ENCODE measurements at regions not wholly inside any gene's neighbourhood (a gene's known extent, or its start where the extent isn't known, plus 50 kb on each side); places are given as distances from the start of the nearest gene placed in this dataset.

GRCh38 chr11:10371926-10372641 lies 67.2 kb downstream of the ADM start:
- H2AFZ ChIP-seq (ENCODE audit: low read depth, low read length), result no peak overlapping the region
- no peaks in the 10 kb centered on the region for H3K9me3 ChIP-seq (ENCODE audit: insufficient read depth, low read depth, low read length)
- peaks cover 6% of the 10 kb centered on the region for H3K27me3 Mint-ChIP-seq (ENCODE audit: low read depth, unreplicated experiment)
- H3K4me3 Mint-ChIP-seq (ENCODE audit: unreplicated experiment), result no peak overlapping the region
- H3K4me3 ChIP-seq (ENCODE audit: insufficient read depth, low read depth, low read length), result no peak overlapping the region
- H3K9ac ChIP-seq (ENCODE audit: low read length), result no peak overlapping the region
- peaks cover 1% of the 10 kb centered on the region for H3K36me3 Mint-ChIP-seq (ENCODE audit: low read depth, unreplicated experiment)
- no peak for DNase-seq (ENCODE audit: low read depth)
- H3K4me2 ChIP-seq (ENCODE audit: low read length), result no peak overlapping the region
- H3K27ac Mint-ChIP-seq (ENCODE audit: unreplicated experiment), result no peak overlapping the region
- H3K4me1 Mint-ChIP-seq (ENCODE audit: low read depth, unreplicated experiment), result peaks cover 3% of the 10 kb centered on the region
- no peak for FAIRE-seq
- no peaks in the 10 kb centered on the region for H3K79me2 ChIP-seq (ENCODE audit: insufficient read depth, low read length)
- H4K20me1 ChIP-seq (ENCODE audit: insufficient read depth, low read length), result no peaks in the 10 kb centered on the region
- H3K4me1 ChIP-seq (ENCODE audit: insufficient read depth, low read length), result peaks cover 26% of the 10 kb centered on the region
- no peaks in the 10 kb centered on the region for H3K36me3 ChIP-seq (ENCODE audit: insufficient read depth, low read length)
- H3K27ac ChIP-seq (ENCODE audit: low read depth, low read length), result no peak overlapping the region
- no peaks in the 10 kb centered on the region for H3K9me3 Mint-ChIP-seq (ENCODE audit: unreplicated experiment)
- no peak for TF ChIP-seq CTCF (IDR thresholded peaks at IDR 0.05; ENCODE audit: insufficient read depth, low read depth, low read length)
- no peaks in the 10 kb centered on the region for H3K27me3 ChIP-seq (ENCODE audit: insufficient read depth, low read length)

- Histone ChIP-seq H3K9me3 (ENCODE audit: insufficient read depth, low read depth, low read length) (no peaks in the 10 kb centered on the region), H4K20me1 (ENCODE audit: insufficient read depth, low read length) (no peaks in the 10 kb centered on the region), H3K27me3 (ENCODE audit: insufficient read depth, low read length) (no peaks in the 10 kb centered on the region), H3K9ac (ENCODE audit: low read length) (no peak overlapping the region), H2AFZ (ENCODE audit: low read depth, low read length) (no peak overlapping the region), H3K4me1 (ENCODE audit: insufficient read depth, low read length) (peaks cover 26% of the 10 kb centered on the region), H3K4me3 (ENCODE audit: insufficient read depth, low read depth, low read length) (no peak overlapping the region), H3K27ac (ENCODE audit: low read depth, low read length) (no peak overlapping the region), H3K79me2 (ENCODE audit: insufficient read depth, low read length) (no peaks in the 10 kb centered on the region), H3K36me3 (ENCODE audit: insufficient read depth, low read length) (no peaks in the 10 kb centered on the region), H3K4me2 (ENCODE audit: low read length) (no peak overlapping the region)
- Mint-ChIP-seq H3K36me3 (ENCODE audit: low read depth, unreplicated experiment) (peaks cover 1% of the 10 kb centered on the region), H3K9me3 (ENCODE audit: unreplicated experiment) (no peaks in the 10 kb centered on the region), H3K4me1 (ENCODE audit: low read depth, unreplicated experiment) (peaks cover 5% of the 10 kb centered on the region), H3K27ac (ENCODE audit: unreplicated experiment) (no peak overlapping the region), H3K27me3 (ENCODE audit: low read depth, unreplicated experiment) (peaks cover 6% of the 10 kb centered on the region), H3K4me3 (ENCODE audit: unreplicated experiment) (no peak overlapping the region)
- FAIRE-seq (no peak), DNase-seq (ENCODE audit: low read depth) (peak; percentile 74)
- TF ChIP-seq CTCF (IDR thresholded peaks at IDR 0.05; ENCODE audit: insufficient read depth, low read depth, low read length) (no peak), EZH2 (IDR thresholded peaks at IDR 0.05; ENCODE audit: insufficient read depth, low read length) (no peak)
These were observed 68.5 kb downstream of the ADM start for GRCh38 chr11:10373340-10373739.

- Histone ChIP-seq H3K36me3 (ENCODE audit: insufficient read depth, low read length) (no peaks in the 10 kb centered on the region), H3K4me3 (ENCODE audit: insufficient read depth, low read depth, low read length) (no peak overlapping the region), H3K9ac (ENCODE audit: low read length) (no peak overlapping the region), H3K9me3 (ENCODE audit: insufficient read depth, low read depth, low read length) (no peaks in the 10 kb centered on the region), H3K27me3 (ENCODE audit: insufficient read depth, low read length) (no peaks in the 10 kb centered on the region), H3K27ac (ENCODE audit: low read depth, low read length) (no peak overlapping the region), H2AFZ (ENCODE audit: low read depth, low read length) (no peak overlapping the region), H3K4me2 (ENCODE audit: low read length) (no peak overlapping the region), H3K79me2 (ENCODE audit: insufficient read depth, low read length) (no peaks in the 10 kb centered on the region), H3K4me1 (ENCODE audit: insufficient read depth, low read length) (peaks cover 30% of the 10 kb centered on the region), H4K20me1 (ENCODE audit: insufficient read depth, low read length) (no peaks in the 10 kb centered on the region)
- TF ChIP-seq CTCF (IDR thresholded peaks at IDR 0.05; ENCODE audit: insufficient read depth, low read depth, low read length) (no peak), EZH2 (IDR thresholded peaks at IDR 0.05; ENCODE audit: insufficient read depth, low read length) (no peak)
- H3K4me1 Mint-ChIP-seq (ENCODE audit: low read depth, unreplicated experiment), result peaks cover 5% of the 10 kb centered on the region
- no peaks in the 10 kb centered on the region for H3K9me3 Mint-ChIP-seq (ENCODE audit: unreplicated experiment)
- FAIRE-seq (no peak), DNase-seq (ENCODE audit: low read depth) (no peak)
- no peak overlapping the region for H3K27ac Mint-ChIP-seq (ENCODE audit: unreplicated experiment)
- H3K4me3 Mint-ChIP-seq (ENCODE audit: unreplicated experiment), result no peak overlapping the region
- H3K36me3 Mint-ChIP-seq (ENCODE audit: low read depth, unreplicated experiment), result peaks cover 1% of the 10 kb centered on the region
- peaks cover 6% of the 10 kb centered on the region for H3K27me3 Mint-ChIP-seq (ENCODE audit: low read depth, unreplicated experiment)
These were observed 69.1 kb downstream of the ADM start for GRCh38 chr11:10373929-10374328.
